Spleen (tissue), 7 donors: ENCODE measurements at regions not wholly inside any gene's neighbourhood (a gene's known extent, or its start where the extent isn't known, plus 50 kb on each side); places are given as distances from the start of the nearest gene placed in this dataset.

Experiments
- POLR2AphosphoS5 ChIP-seq, 3 donors: sonication (generic); formaldehyde crosslinking; IDR thresholded peaks; one replicate each; pipeline ENCODE4 v1.5.1; 2017; ENCODE audit warnings: antibody characterized with exemption in 3 of 3
- TF ChIP-seq, protein P1 (sequence below), 11 experiments: fragments of 200-600 bp in 7 of 11; fragments of 450-650 bp in 4 of 11; sonication (generic) in 4 of 11; IDR thresholded peaks in 8 of 11; conservative IDR thresholded peaks in 3 of 11; 1 replicate in 7 of 11; 2 replicates in 4 of 11; pipeline versions ENCODE4 v1.4.0 to v1.8.0; 2016 to 2021; ENCODE audit warnings: antibody characterized with exemption in 11 of 11, inconsistent platforms in 4 of 11, mild to moderate bottlenecking in 1 of 11
- donor health status: DM: no; HTN: no; CAD: no; lungs with moderate emphysema.
- donor health status: DM: no; HTN: no; CAD: no.
- donor health status: DM: no; HTN: no; CAD: no.

DNA sequence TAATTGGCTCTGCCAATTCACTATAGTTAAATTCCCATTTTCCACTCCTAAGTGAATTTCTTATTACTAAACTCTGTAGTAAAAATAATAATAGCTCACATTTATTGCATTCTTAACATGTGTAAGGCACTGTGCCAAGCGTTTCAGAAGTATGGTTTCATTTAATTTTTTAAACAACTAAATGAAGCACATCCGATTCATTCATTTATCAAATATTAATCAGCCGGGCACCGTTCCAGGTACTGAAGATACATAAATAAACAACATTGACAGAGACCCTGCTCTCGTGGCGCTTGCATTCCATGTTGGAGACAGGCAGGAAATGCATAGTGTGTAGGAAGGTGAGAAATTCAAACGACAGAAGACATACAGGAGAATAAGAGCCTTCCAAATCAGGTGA, 423.2 kb upstream of the JARID2 start:
- TF ChIP-seq, protein P1, sequence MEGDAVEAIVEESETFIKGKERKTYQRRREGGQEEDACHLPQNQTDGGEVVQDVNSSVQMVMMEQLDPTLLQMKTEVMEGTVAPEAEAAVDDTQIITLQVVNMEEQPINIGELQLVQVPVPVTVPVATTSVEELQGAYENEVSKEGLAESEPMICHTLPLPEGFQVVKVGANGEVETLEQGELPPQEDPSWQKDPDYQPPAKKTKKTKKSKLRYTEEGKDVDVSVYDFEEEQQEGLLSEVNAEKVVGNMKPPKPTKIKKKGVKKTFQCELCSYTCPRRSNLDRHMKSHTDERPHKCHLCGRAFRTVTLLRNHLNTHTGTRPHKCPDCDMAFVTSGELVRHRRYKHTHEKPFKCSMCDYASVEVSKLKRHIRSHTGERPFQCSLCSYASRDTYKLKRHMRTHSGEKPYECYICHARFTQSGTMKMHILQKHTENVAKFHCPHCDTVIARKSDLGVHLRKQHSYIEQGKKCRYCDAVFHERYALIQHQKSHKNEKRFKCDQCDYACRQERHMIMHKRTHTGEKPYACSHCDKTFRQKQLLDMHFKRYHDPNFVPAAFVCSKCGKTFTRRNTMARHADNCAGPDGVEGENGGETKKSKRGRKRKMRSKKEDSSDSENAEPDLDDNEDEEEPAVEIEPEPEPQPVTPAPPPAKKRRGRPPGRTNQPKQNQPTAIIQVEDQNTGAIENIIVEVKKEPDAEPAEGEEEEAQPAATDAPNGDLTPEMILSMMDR (IDR thresholded peaks at IDR 0.05 in 8 of 11, conservative IDR thresholded peaks at IDR 0.05 in 3 of 11) = no peak
- no peak for TF ChIP-seq POLR2AphosphoS5 (IDR thresholded peaks at IDR 0.05)
